ENCODE measurements at regions not wholly inside any gene's neighbourhood (a gene's known extent, or its start where the extent isn't known, plus 50 kb on each side); places are given as distances from the start of the nearest gene placed in this dataset.

GRCh38 chrX:124963717-124964116 lies 356.0 kb upstream of the TEX13C start, which contains the start of gene TENM1:
- TF ChIP-seq CTCF (IDR thresholded peaks at IDR 0.05), result no peak
- TF ChIP-seq POLR2A (IDR thresholded peaks at IDR 0.05), result no peak
